Natural killer cell treated with Interleukin-12 subunit alpha and Interleukin-12 subunit beta and Interleukin-15 and Interleukin-18, amount 100 ng/mL, for 72 hours (primary cell): ENCODE measurements at regions not wholly inside any gene's neighbourhood (a gene's known extent, or its start where the extent isn't known, plus 50 kb on each side); places are given as distances from the start of the nearest gene placed in this dataset.
A peak's percentile ranks its signal among the peaks of the same experiment; 100 is the strongest.
"Not testable (repeated sequence)": the region's sequence is repeated elsewhere in the genome, so short reads cannot be mapped to it uniquely, and the experiment has no call there.

ENCODE experiments used
- ATAC-seq, 2 donors: fragments of 150-1000 bp; cut with Tn5 transposase in 1 of 2; sonication (Bioruptor Pico), chemical (Tn5 transposase) in 1 of 2; 2 replicates each; pipeline ENCODE4 v1.10.0; 2021
- DNase-seq: peaks from one replicate; pipeline ENCODE4 v3.0.0; 2022; ENCODE audit warnings: low spot score
- H3K27ac Mint-ChIP-seq, 2 donors: 1 replicate in 1 of 2; 2 replicates in 1 of 2; pipeline ENCODE4 v1.8.0; 2022; ENCODE audit warnings: mixed read lengths in 2 of 2, mild to moderate bottlenecking in 1 of 2, moderate library complexity in 1 of 2
- H3K27me3 Mint-ChIP-seq, 2 donors: 1 replicate in 1 of 2; 2 replicates in 1 of 2; pipeline ENCODE4 v1.8.0; 2022; ENCODE audit warnings: mixed read lengths in 2 of 2
- H3K36me3 Mint-ChIP-seq: one replicate; pipeline ENCODE4 v1.8.0; 2022; ENCODE audit warnings: mixed read lengths
- H3K4me1 Mint-ChIP-seq, 2 donors: 1 replicate in 1 of 2; 2 replicates in 1 of 2; pipeline ENCODE4 v1.8.0; 2022; ENCODE audit warnings: low read depth in 2 of 2, mixed read lengths in 2 of 2, mild to moderate bottlenecking in 1 of 2
- H3K4me3 Mint-ChIP-seq: one replicate; pipeline ENCODE4 v1.8.0; 2022; ENCODE audit warnings: mixed read lengths
- H3K9me3 Mint-ChIP-seq: 2 replicates; pipeline ENCODE4 v1.8.0; 2022; ENCODE audit warnings: mixed read lengths

- H3K4me3 Mint-ChIP-seq, H3K27ac Mint-ChIP-seq, DNase-seq, H3K4me1 Mint-ChIP-seq, H3K27me3 Mint-ChIP-seq, ATAC-seq, H3K36me3 Mint-ChIP-seq, H3K9me3 Mint-ChIP-seq: not testable (repeated sequence)
Observed at GRCh38 chr21:13384143-13384542, 225.4 kb upstream of the POTED start.

GRCh38 chr21:13409184-13409583, 200.4 kb upstream of the POTED start:
- not testable (repeated sequence) for ATAC-seq, H3K4me3 Mint-ChIP-seq, H3K27me3 Mint-ChIP-seq, H3K9me3 Mint-ChIP-seq, H3K4me1 Mint-ChIP-seq, DNase-seq, H3K36me3 Mint-ChIP-seq, H3K27ac Mint-ChIP-seq

- not testable (repeated sequence) for H3K27ac Mint-ChIP-seq, H3K27me3 Mint-ChIP-seq, H3K4me3 Mint-ChIP-seq, ATAC-seq, H3K9me3 Mint-ChIP-seq, DNase-seq, H3K4me1 Mint-ChIP-seq
- peaks cover 17% of the 10 kb centered on the region for H3K36me3 Mint-ChIP-seq
Observed at GRCh38 chr21:13435863-13436262, 173.7 kb upstream of the POTED start.

GRCh38 chr21:13447767-13448166, 161.8 kb upstream of the POTED start:
- H3K27me3 Mint-ChIP-seq, H3K4me3 Mint-ChIP-seq, ATAC-seq, H3K27ac Mint-ChIP-seq, H3K9me3 Mint-ChIP-seq, DNase-seq, H3K36me3 Mint-ChIP-seq, H3K4me1 Mint-ChIP-seq: not testable (repeated sequence)

- H3K27me3 Mint-ChIP-seq, H3K27ac Mint-ChIP-seq, H3K4me3 Mint-ChIP-seq, H3K4me1 Mint-ChIP-seq, H3K9me3 Mint-ChIP-seq, DNase-seq, H3K36me3 Mint-ChIP-seq: not testable (repeated sequence)
- peak; percentile 20 to 40 for ATAC-seq
Observed at GRCh38 chr21:13463562-13463961, 146.0 kb upstream of the POTED start.
